ENCODE measurements at regions not wholly inside any gene's neighbourhood (a gene's known extent, or its start where the extent isn't known, plus 50 kb on each side); places are given as distances from the start of the nearest gene placed in this dataset.

DNA sequence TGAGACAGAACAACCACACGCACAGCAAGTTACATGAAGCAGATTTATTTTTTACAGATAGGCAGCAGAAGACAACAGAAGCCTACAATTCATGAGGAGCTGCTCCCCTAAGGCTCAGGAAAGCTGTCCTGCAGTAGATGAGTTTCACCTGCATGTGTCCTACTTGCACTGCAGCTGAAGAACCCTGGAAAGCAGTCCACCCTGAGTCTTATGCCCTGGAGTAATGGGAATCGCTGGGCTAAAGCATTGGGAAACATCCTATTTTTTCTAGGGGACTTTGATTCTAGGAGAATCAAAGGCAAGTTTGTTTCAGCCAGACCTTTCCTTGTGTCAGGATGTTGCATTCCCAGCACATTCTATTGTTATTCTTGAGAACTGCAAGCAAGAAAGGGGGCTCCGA, 304.8 kb downstream of the LRATD1 start:
- Histone ChIP-seq H3K27ac (no peak overlapping the region), H3K4me1 (ENCODE audit: control insufficient read depth in 1 of 2, insufficient read depth in 1 of 2, low read depth in 1 of 2, low read length in 1 of 2) (no peaks in the 10 kb centered on the region), H3K4me3 (ENCODE audit: low read depth in 1 of 2, low read length in 1 of 2) (no peak overlapping the region), H3K27me3 (no peaks in the 10 kb centered on the region), H3K36me3 (no peaks in the 10 kb centered on the region), H3K9me3 (no peaks in the 10 kb centered on the region)
- TF ChIP-seq, protein P1, sequence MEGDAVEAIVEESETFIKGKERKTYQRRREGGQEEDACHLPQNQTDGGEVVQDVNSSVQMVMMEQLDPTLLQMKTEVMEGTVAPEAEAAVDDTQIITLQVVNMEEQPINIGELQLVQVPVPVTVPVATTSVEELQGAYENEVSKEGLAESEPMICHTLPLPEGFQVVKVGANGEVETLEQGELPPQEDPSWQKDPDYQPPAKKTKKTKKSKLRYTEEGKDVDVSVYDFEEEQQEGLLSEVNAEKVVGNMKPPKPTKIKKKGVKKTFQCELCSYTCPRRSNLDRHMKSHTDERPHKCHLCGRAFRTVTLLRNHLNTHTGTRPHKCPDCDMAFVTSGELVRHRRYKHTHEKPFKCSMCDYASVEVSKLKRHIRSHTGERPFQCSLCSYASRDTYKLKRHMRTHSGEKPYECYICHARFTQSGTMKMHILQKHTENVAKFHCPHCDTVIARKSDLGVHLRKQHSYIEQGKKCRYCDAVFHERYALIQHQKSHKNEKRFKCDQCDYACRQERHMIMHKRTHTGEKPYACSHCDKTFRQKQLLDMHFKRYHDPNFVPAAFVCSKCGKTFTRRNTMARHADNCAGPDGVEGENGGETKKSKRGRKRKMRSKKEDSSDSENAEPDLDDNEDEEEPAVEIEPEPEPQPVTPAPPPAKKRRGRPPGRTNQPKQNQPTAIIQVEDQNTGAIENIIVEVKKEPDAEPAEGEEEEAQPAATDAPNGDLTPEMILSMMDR (IDR thresholded peaks at IDR 0.05), result no peak

DNA sequence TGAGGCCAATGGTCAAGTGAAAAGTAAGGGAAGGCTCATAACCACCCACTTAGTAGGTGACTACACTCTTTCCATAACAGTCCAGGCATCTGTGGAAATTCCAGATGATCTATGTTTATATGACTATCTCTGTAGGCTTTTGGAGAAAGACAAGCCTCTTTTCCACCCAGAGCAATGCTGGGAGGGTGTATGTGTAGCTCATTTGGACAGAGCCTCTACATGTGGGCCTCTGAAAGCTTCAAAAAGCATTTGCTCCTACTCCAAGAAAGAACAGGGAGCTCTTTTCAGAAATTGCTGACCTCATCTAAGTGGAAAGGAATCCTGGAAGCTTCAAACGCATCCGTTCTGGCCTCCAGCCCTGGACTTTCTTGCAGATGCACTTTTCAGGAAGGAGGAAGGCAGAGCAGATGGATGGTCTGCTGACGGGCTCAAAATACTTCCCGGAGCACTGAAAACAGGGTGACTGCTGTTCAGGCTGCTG, 308.7 kb downstream of the LRATD1 start:
- TF ChIP-seq, protein P1 (IDR thresholded peaks at IDR 0.05), result no peak
- Histone ChIP-seq H3K4me3 (ENCODE audit: low read depth in 1 of 2, low read length in 1 of 2) (no peak overlapping the region), H3K9me3 (no peaks in the 10 kb centered on the region)

DNA sequence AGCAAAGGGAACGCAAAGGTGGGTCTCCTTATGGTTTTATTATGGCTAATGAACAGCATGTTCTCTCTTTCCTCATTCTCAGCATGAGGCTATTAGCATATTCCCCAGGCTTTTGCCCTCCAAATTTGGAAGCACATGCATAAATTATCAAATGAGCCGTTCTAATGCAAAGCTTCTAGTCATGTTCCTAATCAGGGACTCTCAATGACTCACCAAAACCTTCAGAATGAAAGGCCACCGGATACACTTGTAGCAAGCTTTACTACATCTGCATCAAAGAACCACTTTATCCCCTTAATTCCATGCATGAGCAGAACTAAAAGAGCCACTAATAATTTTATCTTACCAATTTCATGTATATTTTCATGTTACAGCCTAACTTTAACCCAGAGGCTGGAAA, 310.5 kb downstream of the LRATD1 start:
- Histone ChIP-seq H3K4me3 (ENCODE audit: low read depth in 1 of 2, low read length in 1 of 2) (no peak overlapping the region), H3K9me3 (no peaks in the 10 kb centered on the region), H3K27me3 (no peaks in the 10 kb centered on the region), H3K4me1 (ENCODE audit: control insufficient read depth in 1 of 2, insufficient read depth in 1 of 2, low read depth in 1 of 2, low read length in 1 of 2) (no peaks in the 10 kb centered on the region), H3K27ac (no peak overlapping the region), H3K36me3 (no peaks in the 10 kb centered on the region)
- TF ChIP-seq, protein P1 (IDR thresholded peaks at IDR 0.05), result no peak

More for the DNA sequence above, 308.7 kb downstream of the LRATD1 start:
- Histone ChIP-seq H3K27me3 (no peaks in the 10 kb centered on the region), H3K36me3 (no peaks in the 10 kb centered on the region), H3K4me1 (ENCODE audit: control insufficient read depth in 1 of 2, insufficient read depth in 1 of 2, low read depth in 1 of 2, low read length in 1 of 2) (no peaks in the 10 kb centered on the region), H3K27ac (no peak overlapping the region)

DNA sequence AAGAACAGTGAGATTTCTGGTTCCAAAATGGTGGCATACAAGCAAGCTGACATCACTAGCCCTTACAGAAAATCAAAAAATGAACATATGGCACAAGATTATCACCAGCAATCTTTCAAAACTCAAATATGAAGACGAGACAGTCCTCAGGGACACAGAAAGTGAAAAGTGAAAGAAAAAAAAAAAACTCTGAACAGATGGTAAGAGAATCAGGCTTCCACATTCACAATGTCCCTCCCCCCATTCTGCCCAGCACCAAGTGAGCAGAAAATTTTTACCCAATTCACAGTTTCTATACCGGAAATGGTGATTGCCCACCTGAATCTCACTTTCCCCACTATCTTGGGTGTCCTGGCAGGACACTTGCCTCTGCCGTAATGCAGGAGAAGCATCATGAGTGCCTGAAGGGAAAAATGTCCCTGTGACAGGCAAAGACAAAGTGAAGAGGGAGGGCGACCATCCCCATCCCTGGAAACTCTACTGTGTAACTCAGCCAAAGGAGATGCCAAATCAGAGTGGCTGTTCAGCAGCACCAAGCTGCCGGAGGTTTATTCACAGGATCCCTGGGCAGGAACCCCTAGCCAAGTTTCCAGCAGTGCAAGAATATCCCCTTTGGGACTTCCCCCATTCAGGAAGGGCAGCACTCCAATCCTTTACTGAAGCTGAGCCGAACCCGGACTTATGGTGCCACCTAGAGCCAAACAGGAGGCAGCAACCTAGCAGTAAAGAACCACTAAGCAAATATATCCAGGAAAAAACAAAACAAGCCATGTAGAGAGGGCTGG, 312.2 kb downstream of the LRATD1 start:
- no peaks in the 10 kb centered on the region for H3K27me3 ChIP-seq
- H3K36me3 ChIP-seq, result no peaks in the 10 kb centered on the region
- no peaks in the 10 kb centered on the region for H3K4me1 ChIP-seq (ENCODE audit: control insufficient read depth in 1 of 2, insufficient read depth in 1 of 2, low read depth in 1 of 2, low read length in 1 of 2)
- TF ChIP-seq, protein P1 (IDR thresholded peaks at IDR 0.05), result no peak
- no peak overlapping the region for H3K4me3 ChIP-seq (ENCODE audit: low read depth in 1 of 2, low read length in 1 of 2)
- H3K27ac ChIP-seq, result no peak overlapping the region
- H3K9me3 ChIP-seq, result no peaks in the 10 kb centered on the region

DNA sequence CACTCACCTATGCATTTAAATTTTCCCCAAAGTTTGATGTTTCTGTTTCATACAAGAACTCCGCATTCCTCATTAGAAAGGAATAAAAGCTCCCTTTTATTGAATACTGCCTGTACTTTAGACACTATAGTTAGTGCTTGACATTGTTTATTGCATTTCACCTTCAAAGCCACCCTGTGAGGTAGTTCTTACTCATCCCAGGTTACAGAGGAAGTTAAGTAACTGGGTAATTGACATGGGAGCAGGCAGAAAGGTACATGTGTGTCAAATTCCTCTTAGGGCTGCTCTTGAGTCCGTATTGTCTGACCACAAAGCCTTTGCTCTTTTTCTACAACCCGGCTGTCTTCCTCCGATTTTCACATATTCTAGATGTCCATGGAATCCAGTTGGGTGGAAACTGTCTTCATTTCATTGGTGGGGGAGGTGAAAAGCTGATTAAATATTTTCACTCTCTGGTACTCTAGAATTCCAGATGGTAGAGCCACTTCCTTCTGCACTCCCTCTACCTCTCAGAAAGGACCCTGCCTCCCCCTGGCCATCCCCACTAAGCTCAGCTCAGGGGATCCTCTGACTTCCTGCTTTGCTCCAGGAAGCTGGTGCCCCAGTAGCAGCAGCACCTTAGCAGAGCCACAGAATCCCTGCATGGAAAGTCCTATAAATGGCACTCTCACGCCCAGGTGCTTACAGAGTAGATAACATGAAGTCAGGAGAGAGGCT, 319.2 kb downstream of the LRATD1 start:
- no peaks in the 10 kb centered on the region for H3K36me3 ChIP-seq
- no peaks in the 10 kb centered on the region for H3K4me1 ChIP-seq (ENCODE audit: control insufficient read depth in 1 of 2, insufficient read depth in 1 of 2, low read depth in 1 of 2, low read length in 1 of 2)
- no peak overlapping the region for H3K4me3 ChIP-seq (ENCODE audit: low read depth in 1 of 2, low read length in 1 of 2)
- no peaks in the 10 kb centered on the region for H3K27me3 ChIP-seq
- H3K9me3 ChIP-seq, result no peaks in the 10 kb centered on the region
- TF ChIP-seq, protein P1 (IDR thresholded peaks at IDR 0.05), result no peak
- no peak overlapping the region for H3K27ac ChIP-seq
